Renal cortical epithelial cell (primary cell): ENCODE measurements at regions not wholly inside any gene's neighbourhood (a gene's known extent, or its start where the extent isn't known, plus 50 kb on each side); places are given as distances from the start of the nearest gene placed in this dataset.
"Not testable (repeated sequence)": the region's sequence is repeated elsewhere in the genome, so short reads cannot be mapped to it uniquely, and the experiment has no call there.

Experiments used
- DNase-seq: peaks from one replicate; pipeline ENCODE4 v3.0.0-alpha.2; 2011; ENCODE audit warnings: low read depth

GRCh38 chr4:3634894-3635820, 102.9 kb upstream of the LRPAP1 start:
- DNase-seq, result no peak

- DNase-seq, result no peak
These were observed 102.1 kb upstream of the LRPAP1 start for GRCh38 chr4:3634281-3634857.

GRCh38 chr4:3633277-3633676, 101.1 kb upstream of the LRPAP1 start:
- not testable (repeated sequence) for DNase-seq

- not testable (repeated sequence) for DNase-seq
These were observed 100.6 kb upstream of the LRPAP1 start for GRCh38 chr4:3632794-3633193.

- DNase-seq, result not testable (repeated sequence)
These were observed 99.5 kb upstream of the LRPAP1 start for GRCh38 chr4:3631544-3632266.

GRCh38 chr4:3630598-3631543, 98.6 kb upstream of the LRPAP1 start:
- DNase-seq, result no peak

- no peak for DNase-seq
These were observed 97.9 kb upstream of the LRPAP1 start for GRCh38 chr4:3630136-3630597.

- DNase-seq, result no peak
These were observed 97.4 kb upstream of the LRPAP1 start for GRCh38 chr4:3629665-3630064.

GRCh38 chr4:3629176-3629575, 97.0 kb upstream of the LRPAP1 start:
- not testable (repeated sequence) for DNase-seq

GRCh38 chr4:3628868-3629175, 96.6 kb upstream of the LRPAP1 start:
- DNase-seq, result no peak

- not testable (repeated sequence) for DNase-seq
These were observed 96.0 kb upstream of the LRPAP1 start for GRCh38 chr4:3627967-3628867.

GRCh38 chr4:3627456-3627855, 95.2 kb upstream of the LRPAP1 start:
- DNase-seq, result not testable (repeated sequence)

- not testable (repeated sequence) for DNase-seq
These were observed 94.1 kb upstream of the LRPAP1 start for GRCh38 chr4:3626131-3626884.

GRCh38 chr4:3625286-3625875, 93.2 kb upstream of the LRPAP1 start:
- DNase-seq, result not testable (repeated sequence)

GRCh38 chr4:3623809-3624329, 91.6 kb upstream of the LRPAP1 start:
- not testable (repeated sequence) for DNase-seq

- no peak for DNase-seq
These were observed 90.9 kb upstream of the LRPAP1 start for GRCh38 chr4:3623106-3623505.

GRCh38 chr4:3620365-3620764, 88.1 kb upstream of the LRPAP1 start:
- not testable (repeated sequence) for DNase-seq

- not testable (repeated sequence) for DNase-seq
These were observed 87.5 kb upstream of the LRPAP1 start for GRCh38 chr4:3619698-3620097.

- not testable (repeated sequence) for DNase-seq
These were observed 86.1 kb upstream of the LRPAP1 start for GRCh38 chr4:3618341-3618740.
